Neural cell (in vitro differentiated cells): ENCODE measurements at regions not wholly inside any gene's neighbourhood (a gene's known extent, or its start where the extent isn't known, plus 50 kb on each side); places are given as distances from the start of the nearest gene placed in this dataset.

Experiments
- H2AFZ ChIP-seq: fragments of 200-600, 300-800 bp; sonication (generic), shearing (Covaris generic); 2 replicates; pipeline ENCODE4 v1.6.0; 2014; ENCODE audit warnings: low read depth, mild to moderate bottlenecking, antibody characterized with exemption, low read length, moderate library complexity
- H3F3A ChIP-seq: fragments of 200-600 bp; shearing (Covaris generic); 2 replicates; pipeline ENCODE4 v1.6.1; 2016; ENCODE audit warnings: mild to moderate bottlenecking, moderate library complexity, mixed read lengths, antibody characterized with exemption, low read length; ENCODE audit not compliant: insufficient read depth, poor library complexity, severe bottlenecking
- H3K27ac ChIP-seq: fragments of 200-600, 300-800 bp; sonication (generic), shearing (Covaris generic); 2 replicates; pipeline ENCODE4 v1.5.1; 2014; ENCODE audit warnings: mild to moderate bottlenecking, low read length, moderate library complexity
- H3K27me3 ChIP-seq: fragments of 300-800, 200-600 bp; sonication (generic), shearing (Covaris generic); 2 replicates; pipeline ENCODE4 v1.6.0; 2014; ENCODE audit warnings: mild to moderate bottlenecking, low read depth, low read length, moderate library complexity; ENCODE audit not compliant: insufficient read depth
- H3K36me3 ChIP-seq: fragments of 300-800, 200-600 bp; sonication (generic), shearing (Covaris generic); 2 replicates; pipeline ENCODE4 v1.5.1; 2014; ENCODE audit warnings: mild to moderate bottlenecking, antibody characterized with exemption, low read length, moderate library complexity; ENCODE audit not compliant: insufficient read depth
- H3K4me2 ChIP-seq: fragments of 300-800, 200-600 bp; sonication (generic), shearing (Covaris generic); 2 replicates; pipeline ENCODE4 v1.6.0; 2014; ENCODE audit warnings: mild to moderate bottlenecking, low read length
- H3K4me3 ChIP-seq: fragments of 300-800, 200-600 bp; sonication (generic), shearing (Covaris generic); 2 replicates; pipeline ENCODE4 v1.5.1; 2014; ENCODE audit warnings: mild to moderate bottlenecking, low read length, moderate library complexity
- H3K79me2 ChIP-seq: fragments of 200-600 bp; shearing (Covaris generic); replicated peaks from 2 replicates; pipeline ENCODE4 v1.6.0; 2014; ENCODE audit warnings: mild to moderate bottlenecking, low read length, moderate library complexity; ENCODE audit not compliant: insufficient read depth
- H3K9ac ChIP-seq: fragments of 300-800, 200-600 bp; sonication (generic), shearing (Covaris generic); 2 replicates; pipeline ENCODE4 v1.6.1; 2016; ENCODE audit warnings: mild to moderate bottlenecking, low read length, mixed read lengths
- H3K9me2 ChIP-seq: fragments of 200-600 bp; shearing (Covaris generic); 2 replicates; pipeline ENCODE4 v1.6.1; 2016; ENCODE audit warnings: mild to moderate bottlenecking, low read length, mixed read lengths; ENCODE audit not compliant: insufficient read depth
- H3K9me3 ChIP-seq: fragments of 200-600, 300-800 bp; sonication (generic), shearing (Covaris generic); 2 replicates; pipeline ENCODE4 v1.6.1; 2016; ENCODE audit warnings: mild to moderate bottlenecking, mixed run types, low read length, moderate library complexity, mixed read lengths
- H4K20me1 ChIP-seq: fragments of 200-600 bp; shearing (Covaris generic); 2 replicates; pipeline ENCODE4 v1.6.1; 2016; ENCODE audit warnings: mild to moderate bottlenecking, mixed run types; ENCODE audit not compliant: insufficient read depth
- CTCF ChIP-seq: fragments of 450-650 bp; IDR thresholded peaks from 2 replicates; pipeline ENCODE4 v1.5.1; 2014; ENCODE audit warnings: antibody characterized with exemption, mild to moderate bottlenecking, moderate library complexity; ENCODE audit not compliant: poor library complexity, severe bottlenecking
- EP300 ChIP-seq: fragments of 450-650 bp; conservative IDR thresholded peaks from 2 replicates; pipeline ENCODE4 v1.6.1; 2014; ENCODE audit warnings: antibody characterized with exemption, mild to moderate bottlenecking, moderate library complexity; ENCODE audit not compliant: poor library complexity, severe bottlenecking
- EZH2 ChIP-seq: fragments of 200-600, 300-800 bp; shearing (Covaris generic), sonication (generic); IDR thresholded peaks from 2 replicates; pipeline ENCODE4 v1.6.1; 2014; ENCODE audit warnings: antibody characterized with exemption, low read length, borderline replicate concordance, mild to moderate bottlenecking; ENCODE audit not compliant: insufficient read depth, poor library complexity, severe bottlenecking
- MXI1 ChIP-seq: fragments of 450-650 bp; conservative IDR thresholded peaks from 2 replicates; pipeline ENCODE4 v1.6.1; 2014; ENCODE audit warnings: antibody characterized with exemption, mild to moderate bottlenecking; ENCODE audit not compliant: poor library complexity, severe bottlenecking
- POLR2AphosphoS5 ChIP-seq: IDR thresholded peaks from 2 replicates; pipeline ENCODE4 v1.6.1; 2012
- RAD21 ChIP-seq: fragments of 450-650 bp; conservative IDR thresholded peaks from 2 replicates; pipeline ENCODE4 v1.6.1; 2014; ENCODE audit warnings: antibody characterized with exemption, mild to moderate bottlenecking, moderate library complexity
- REST ChIP-seq: IDR thresholded peaks from 2 replicates; pipeline ENCODE4 v1.6.1; 2012; ENCODE audit warnings: borderline replicate concordance
- SMC3 ChIP-seq: fragments of 450-650 bp; conservative IDR thresholded peaks from 2 replicates; pipeline ENCODE4 v1.6.1; 2014; ENCODE audit warnings: antibody characterized with exemption, mild to moderate bottlenecking, moderate library complexity; ENCODE audit not compliant: poor library complexity
- TAF1 ChIP-seq: IDR thresholded peaks from 2 replicates; pipeline ENCODE4 v1.6.1; 2012; ENCODE audit warnings: low read depth

GRCh38 chr5:93870649-93871048 is 129.2 kb upstream of the POU5F2 start:
- H3F3A ChIP-seq = no peaks in the 10 kb centered on the region
- H3K36me3 ChIP-seq = no peaks in the 10 kb centered on the region
- H2AFZ ChIP-seq = no peak overlapping the region
- H3K27me3 ChIP-seq = no peaks in the 10 kb centered on the region
- no peak overlapping the region for H3K4me3 ChIP-seq
- TF ChIP-seq REST (no peak), EP300 (no peak), SMC3 (no peak), EZH2 (no peak), TAF1 (no peak), RAD21 (no peak), MXI1 (no peak), CTCF (no peak), POLR2AphosphoS5 (no peak)
- no peaks in the 10 kb centered on the region for H3K9me2 ChIP-seq
- no peak overlapping the region for H3K9ac ChIP-seq
- no peaks in the 10 kb centered on the region for H3K79me2 ChIP-seq
- no peak overlapping the region for H3K4me2 ChIP-seq
- H4K20me1 ChIP-seq = no peaks in the 10 kb centered on the region
- H3K9me3 ChIP-seq = no peaks in the 10 kb centered on the region
- H3K27ac ChIP-seq = no peak overlapping the region

GRCh38 chr5:93868851-93869250 is 127.5 kb upstream of the POU5F2 start:
- no peak overlapping the region for H3K9ac ChIP-seq
- H3K4me3 ChIP-seq = no peak overlapping the region
- no peaks in the 10 kb centered on the region for H3K9me3 ChIP-seq
- H3K4me2 ChIP-seq = no peak overlapping the region
- H3K27ac ChIP-seq = no peak overlapping the region
- H3K79me2 ChIP-seq = no peaks in the 10 kb centered on the region
- H4K20me1 ChIP-seq = no peaks in the 10 kb centered on the region
- no peaks in the 10 kb centered on the region for H3K36me3 ChIP-seq
- no peak overlapping the region for H2AFZ ChIP-seq
- TF ChIP-seq SMC3 (no peak), POLR2AphosphoS5 (no peak), REST (no peak), MXI1 (no peak), EP300 (no peak), CTCF (no peak), EZH2 (no peak), RAD21 (no peak), TAF1 (no peak)
- H3F3A ChIP-seq = no peaks in the 10 kb centered on the region
- H3K27me3 ChIP-seq = no peaks in the 10 kb centered on the region
- H3K9me2 ChIP-seq = no peaks in the 10 kb centered on the region
